DOHH2 (cell line): ENCODE measurements at regions not wholly inside any gene's neighbourhood (a gene's known extent, or its start where the extent isn't known, plus 50 kb on each side); places are given as distances from the start of the nearest gene placed in this dataset.

ENCODE experiments used
- H3F3A ChIP-seq: fragments of 200-600 bp; sonication (generic), shearing (Covaris generic); 2 replicates; pipeline ENCODE4 v1.6.0; 2016; ENCODE audit warnings: antibody characterized with exemption, mild to moderate bottlenecking; ENCODE audit not compliant: control insufficient read depth, insufficient read depth
- H3K27ac ChIP-seq: fragments of 200-600 bp; sonication (generic); 2 replicates; pipeline ENCODE4 v1.5.1; 2014; ENCODE audit warnings: low read depth, mild to moderate bottlenecking, low read length, moderate library complexity
- H3K27me3 ChIP-seq: fragments of 200-600 bp; sonication (generic); 2 replicates; pipeline ENCODE4 v1.6.1; 2014; ENCODE audit warnings: mild to moderate bottlenecking, low read length, mixed read lengths; ENCODE audit not compliant: control insufficient read depth
- H3K36me3 ChIP-seq: fragments of 200-600 bp; sonication (generic); 2 replicates; pipeline ENCODE4 v1.6.1; 2014; ENCODE audit warnings: mild to moderate bottlenecking, low read length, moderate library complexity, mixed read lengths; ENCODE audit not compliant: control insufficient read depth
- H3K4me1 ChIP-seq: fragments of 200-600 bp; sonication (generic); 2 replicates; pipeline ENCODE4 v1.6.1; 2014; ENCODE audit warnings: mild to moderate bottlenecking, low read length, mixed read lengths; ENCODE audit not compliant: control insufficient read depth
- H3K4me2 ChIP-seq: fragments of 200-600 bp; sonication (generic); 2 replicates; pipeline ENCODE4 v1.6.0; 2014; ENCODE audit warnings: mild to moderate bottlenecking, low read length, moderate library complexity
- H3K4me3 ChIP-seq: fragments of 200-600 bp; sonication (generic); 2 replicates; pipeline ENCODE4 v1.5.1; 2014; ENCODE audit warnings: mild to moderate bottlenecking, low read length, mixed read lengths
- H3K79me2 ChIP-seq: fragments of 200-600 bp; sonication (generic); 2 replicates; pipeline ENCODE4 v1.6.1; 2014; ENCODE audit warnings: mild to moderate bottlenecking, low read length, mixed read lengths; ENCODE audit not compliant: control insufficient read depth
- H3K9me2 ChIP-seq: fragments of 200-600 bp; sonication (generic); replicated peaks from 2 replicates; pipeline ENCODE4 v1.6.1; 2014; ENCODE audit warnings: mild to moderate bottlenecking, low read length, mixed read lengths; ENCODE audit not compliant: control insufficient read depth
- H3K9me3 ChIP-seq: fragments of 200-600 bp; sonication (generic); 2 replicates; pipeline ENCODE4 v1.6.1; 2014; ENCODE audit warnings: antibody characterized with exemption, low read length, mixed read lengths; ENCODE audit not compliant: control insufficient read depth, insufficient read depth
- H4K20me1 ChIP-seq: fragments of 200-600 bp; sonication (generic); 2 replicates; pipeline ENCODE4 v1.6.0; 2014; ENCODE audit warnings: low read depth, mild to moderate bottlenecking, antibody characterized with exemption, low read length, moderate library complexity; ENCODE audit not compliant: control insufficient read depth, insufficient read depth
- EZH2phosphoT487 ChIP-seq: fragments of 200-600 bp; sonication (generic); IDR thresholded peaks from 2 replicates; pipeline ENCODE4 v1.6.1; 2017; ENCODE audit warnings: borderline replicate concordance, mild to moderate bottlenecking, antibody characterized with exemption, low read length, moderate library complexity, mixed read lengths
- TF ChIP-seq, protein P1 (sequence below): fragments of 200-600 bp; sonication (generic); IDR thresholded peaks from one replicate; pipeline ENCODE4 v1.5.1; 2014; ENCODE audit warnings: antibody characterized with exemption, mild to moderate bottlenecking, low read depth, low read length; ENCODE audit not compliant: poor library complexity, severe bottlenecking

DNA sequence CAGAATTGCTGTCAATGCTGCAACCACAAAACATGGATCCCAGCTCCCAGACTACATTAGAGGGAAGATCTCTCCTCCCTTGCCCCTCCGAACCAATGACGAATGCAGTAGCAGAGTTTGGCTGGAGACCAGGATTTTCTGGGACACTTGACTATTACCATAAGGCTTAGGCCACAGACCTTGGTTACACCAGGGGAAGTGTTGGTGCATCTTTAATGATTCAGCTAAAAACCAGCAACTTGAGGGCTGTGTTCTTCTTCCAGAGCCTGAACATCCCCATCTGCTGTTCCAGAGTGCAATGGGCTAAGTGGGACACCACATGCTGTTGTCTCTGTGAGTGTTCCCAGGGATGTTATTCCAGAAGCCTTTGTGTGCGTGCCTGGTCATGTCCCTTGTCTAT, 528.2 kb downstream of the LMO7 start:
- H3K4me3 ChIP-seq: no peak overlapping the region
- TF ChIP-seq, protein P1, sequence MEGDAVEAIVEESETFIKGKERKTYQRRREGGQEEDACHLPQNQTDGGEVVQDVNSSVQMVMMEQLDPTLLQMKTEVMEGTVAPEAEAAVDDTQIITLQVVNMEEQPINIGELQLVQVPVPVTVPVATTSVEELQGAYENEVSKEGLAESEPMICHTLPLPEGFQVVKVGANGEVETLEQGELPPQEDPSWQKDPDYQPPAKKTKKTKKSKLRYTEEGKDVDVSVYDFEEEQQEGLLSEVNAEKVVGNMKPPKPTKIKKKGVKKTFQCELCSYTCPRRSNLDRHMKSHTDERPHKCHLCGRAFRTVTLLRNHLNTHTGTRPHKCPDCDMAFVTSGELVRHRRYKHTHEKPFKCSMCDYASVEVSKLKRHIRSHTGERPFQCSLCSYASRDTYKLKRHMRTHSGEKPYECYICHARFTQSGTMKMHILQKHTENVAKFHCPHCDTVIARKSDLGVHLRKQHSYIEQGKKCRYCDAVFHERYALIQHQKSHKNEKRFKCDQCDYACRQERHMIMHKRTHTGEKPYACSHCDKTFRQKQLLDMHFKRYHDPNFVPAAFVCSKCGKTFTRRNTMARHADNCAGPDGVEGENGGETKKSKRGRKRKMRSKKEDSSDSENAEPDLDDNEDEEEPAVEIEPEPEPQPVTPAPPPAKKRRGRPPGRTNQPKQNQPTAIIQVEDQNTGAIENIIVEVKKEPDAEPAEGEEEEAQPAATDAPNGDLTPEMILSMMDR: no peak
- TF ChIP-seq EZH2phosphoT487: no peak
- H3K27ac ChIP-seq: no peak overlapping the region
- H3K4me1 ChIP-seq: no peaks in the 10 kb centered on the region
- no peak overlapping the region for H3K4me2 ChIP-seq
- H3K9me3 ChIP-seq: no peaks in the 10 kb centered on the region
- H3F3A ChIP-seq: no peaks in the 10 kb centered on the region
- H3K79me2 ChIP-seq: no peaks in the 10 kb centered on the region
- no peaks in the 10 kb centered on the region for H3K9me2 ChIP-seq
- H3K36me3 ChIP-seq: no peaks in the 10 kb centered on the region
- no peaks in the 10 kb centered on the region for H3K27me3 ChIP-seq
- no peaks in the 10 kb centered on the region for H4K20me1 ChIP-seq

DNA sequence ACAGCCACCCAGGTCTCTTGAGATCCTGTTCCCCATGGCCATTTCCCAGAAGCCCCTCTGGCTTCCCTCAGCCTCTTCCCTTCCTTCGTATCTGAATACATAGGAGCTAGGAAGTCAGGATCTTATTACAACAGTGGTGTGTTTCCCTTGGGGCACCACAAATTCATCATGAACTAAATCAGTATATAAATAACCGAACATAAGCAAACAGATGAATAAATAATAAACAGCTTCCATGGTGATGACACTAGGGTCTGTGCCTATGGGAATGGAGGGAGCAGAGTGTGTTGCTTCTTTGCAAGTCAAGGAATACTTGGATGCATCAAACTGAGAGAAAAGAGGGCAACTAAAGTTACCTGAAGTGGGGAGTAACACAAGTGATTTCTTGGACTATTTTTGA, 527.6 kb downstream of the LMO7 start:
- Histone ChIP-seq H3K4me1 (no peaks in the 10 kb centered on the region), H3K4me2 (no peak overlapping the region), H3K27me3 (no peaks in the 10 kb centered on the region), H3K9me2 (no peaks in the 10 kb centered on the region), H3K9me3 (no peaks in the 10 kb centered on the region), H3K79me2 (no peaks in the 10 kb centered on the region), H3K36me3 (no peaks in the 10 kb centered on the region), H4K20me1 (no peaks in the 10 kb centered on the region), H3K27ac (no peak overlapping the region), H3K4me3 (no peak overlapping the region), H3F3A (no peaks in the 10 kb centered on the region)
- no peak for TF ChIP-seq EZH2phosphoT487
- TF ChIP-seq, protein P1: no peak

DNA sequence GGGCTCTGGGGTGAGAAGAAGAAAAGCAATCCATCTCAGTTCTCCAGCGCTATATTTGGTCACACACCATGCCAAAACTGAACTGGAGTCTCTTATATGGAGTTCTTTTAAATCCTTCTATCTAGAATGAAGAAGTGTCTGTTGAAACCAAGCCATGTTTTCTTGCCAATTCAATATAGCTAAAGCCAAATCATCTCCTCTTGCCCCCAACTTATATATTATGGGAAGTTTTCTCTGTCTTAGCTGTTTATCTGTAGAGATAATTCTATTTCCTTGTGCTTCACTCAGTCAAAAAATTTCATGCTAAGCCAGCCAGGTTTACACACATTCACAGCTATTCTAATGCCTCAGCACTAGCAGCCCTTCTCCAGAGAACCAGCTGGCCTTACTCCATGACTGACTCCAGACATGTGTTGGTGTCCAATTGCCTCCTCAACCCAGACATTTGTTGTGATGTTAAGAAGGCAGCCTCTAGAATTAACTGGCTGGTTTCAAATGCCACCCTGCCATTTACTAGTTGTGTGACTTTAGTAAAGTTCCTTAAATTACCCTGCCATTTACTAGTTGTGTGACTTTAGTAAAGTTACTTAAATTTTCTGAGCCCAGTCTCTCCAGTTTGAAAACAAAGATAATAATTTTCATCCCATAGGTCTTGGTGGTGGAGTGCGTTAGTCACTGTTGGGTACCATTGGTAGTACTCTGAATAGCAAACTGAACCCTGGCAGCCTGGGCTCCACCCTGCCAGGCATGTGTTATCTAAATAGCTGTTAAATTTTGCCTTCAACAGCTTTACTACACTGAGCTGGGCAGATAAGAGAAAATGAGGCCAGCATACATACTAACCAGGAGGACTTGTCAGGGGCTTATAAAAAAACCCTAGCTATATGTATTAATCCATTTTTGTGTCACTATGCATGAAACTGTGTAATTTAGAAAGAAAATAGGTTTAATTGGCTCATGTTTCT, 525.1 kb downstream of the LMO7 start:
- Histone ChIP-seq H3F3A (no peaks in the 10 kb centered on the region), H3K27me3 (no peaks in the 10 kb centered on the region), H3K9me2 (no peaks in the 10 kb centered on the region), H3K79me2 (no peaks in the 10 kb centered on the region), H3K4me2 (no peak overlapping the region), H3K9me3 (no peaks in the 10 kb centered on the region), H3K4me1 (no peaks in the 10 kb centered on the region), H3K27ac (no peak overlapping the region), H4K20me1 (no peaks in the 10 kb centered on the region), H3K4me3 (no peak overlapping the region), H3K36me3 (no peaks in the 10 kb centered on the region)
- TF ChIP-seq, protein P1: no peak
- no peak for TF ChIP-seq EZH2phosphoT487
